ENCODE measurements at regions not wholly inside any gene's neighbourhood (a gene's known extent, or its start where the extent isn't known, plus 50 kb on each side); places are given as distances from the start of the nearest gene placed in this dataset.

DNA sequence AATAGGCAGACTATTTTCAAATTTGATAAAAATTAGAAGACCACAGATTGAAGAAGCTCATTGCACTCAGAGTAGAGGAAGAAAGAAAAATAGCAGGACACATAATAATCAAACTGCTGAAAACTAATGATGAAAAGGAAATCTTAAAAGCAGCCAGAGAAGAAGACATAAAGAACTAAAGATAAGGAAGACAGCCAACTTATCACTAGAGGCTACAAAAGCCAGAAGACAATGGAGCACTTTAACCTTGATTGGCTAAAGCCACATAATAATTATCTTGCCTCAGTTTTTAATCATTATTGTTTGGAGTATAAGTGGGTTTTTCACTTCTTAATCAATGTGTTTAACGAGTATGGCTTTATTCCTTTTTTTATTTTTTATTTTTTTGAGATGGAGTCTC, 397.6 kb downstream of the RNF144B start:
- TF ChIP-seq CTCF (IDR thresholded peaks at IDR 0.05) (no peak), ZFX (IDR thresholded peaks at IDR 0.05; ENCODE audit: borderline replicate concordance) (no peak)
